H9 (cell line): ENCODE measurements at regions not wholly inside any gene's neighbourhood (a gene's known extent, or its start where the extent isn't known, plus 50 kb on each side); places are given as distances from the start of the nearest gene placed in this dataset.

Experiments
- DNase-seq: peaks from one replicate; pipeline ENCODE4 v3.0.0-alpha.2; 2017
- H2AFZ ChIP-seq: one replicate; pipeline ENCODE4 v1.6.1; 2013; ENCODE audit warnings: mild to moderate bottlenecking, low read length, control low read depth, moderate library complexity
- H2AK5ac ChIP-seq: 2 replicates; pipeline ENCODE4 v1.6.1; 2013; ENCODE audit warnings: low read length, control low read depth, mixed read lengths; ENCODE audit not compliant: insufficient read length
- H2BK120ac ChIP-seq: one replicate; pipeline ENCODE4 v1.6.1; 2013; ENCODE audit warnings: low read depth, mild to moderate bottlenecking, low read length, control low read depth, inconsistent platforms; ENCODE audit not compliant: poor library complexity, severe bottlenecking
- H2BK12ac ChIP-seq: 2 replicates; pipeline ENCODE4 v1.6.1; 2013; ENCODE audit warnings: low read length, control low read depth, mixed read lengths, low read depth; ENCODE audit not compliant: insufficient read length
- H2BK15ac ChIP-seq: 2 replicates; pipeline ENCODE4 v1.6.1; 2013; ENCODE audit warnings: low read depth, low read length, control low read depth
- H2BK20ac ChIP-seq: one replicate; pipeline ENCODE4 v1.6.1; 2013; ENCODE audit warnings: low read depth, mild to moderate bottlenecking, low read length, control low read depth, inconsistent platforms; ENCODE audit not compliant: poor library complexity, severe bottlenecking
- H2BK5ac ChIP-seq: 2 replicates; pipeline ENCODE4 v1.6.1; 2013; ENCODE audit warnings: low read length, control low read depth, mixed read lengths; ENCODE audit not compliant: insufficient read length
- H3K14ac ChIP-seq: 2 replicates; pipeline ENCODE4 v1.6.1; 2013; ENCODE audit warnings: low read length, control low read depth; ENCODE audit not compliant: insufficient read depth
- H3K18ac ChIP-seq: 2 replicates; pipeline ENCODE4 v1.6.1; 2013; ENCODE audit warnings: low read depth, mild to moderate bottlenecking, mixed read lengths, low read length, control low read depth; ENCODE audit not compliant: insufficient read length
- H3K23ac ChIP-seq: 2 replicates; pipeline ENCODE4 v1.6.1; 2013; ENCODE audit warnings: low read length, control low read depth, mixed read lengths, low read depth; ENCODE audit not compliant: insufficient read length
- H3K23me2 ChIP-seq: 2 replicates; pipeline ENCODE4 v1.6.1; 2013; ENCODE audit warnings: low read depth, mild to moderate bottlenecking, mixed read lengths, low read length, control low read depth; ENCODE audit not compliant: insufficient read length, poor library complexity, severe bottlenecking
- H3K27ac ChIP-seq: 2 replicates; pipeline ENCODE4 v1.5.1; 2013; ENCODE audit warnings: low read length, control low read depth, mixed read lengths, low read depth; ENCODE audit not compliant: insufficient read length
- H3K27me3 ChIP-seq: 2 replicates; pipeline ENCODE4 v1.6.1; 2013; ENCODE audit warnings: low read length, control low read depth, inconsistent platforms; ENCODE audit not compliant: insufficient read depth
- H3K4ac ChIP-seq: 2 replicates; pipeline ENCODE4 v1.6.1; 2013; ENCODE audit warnings: low read depth, mild to moderate bottlenecking, control low read depth, inconsistent platforms, low read length, moderate library complexity
- H3K4me1 ChIP-seq: 2 replicates; pipeline ENCODE4 v1.6.1; 2013; ENCODE audit warnings: low read length, control low read depth, inconsistent platforms; ENCODE audit not compliant: insufficient read depth
- H3K4me2 ChIP-seq: 2 replicates; pipeline ENCODE4 v1.6.1; 2013; ENCODE audit warnings: low read length, control low read depth, mixed read lengths; ENCODE audit not compliant: insufficient read length, insufficient read depth
- H3K56ac ChIP-seq: 2 replicates; pipeline ENCODE4 v1.6.1; 2013; ENCODE audit warnings: low read depth, mild to moderate bottlenecking, mixed read lengths, low read length, control low read depth; ENCODE audit not compliant: insufficient read length
- H3K79me1 ChIP-seq: 2 replicates; pipeline ENCODE4 v1.6.1; 2013; ENCODE audit warnings: low read depth, mild to moderate bottlenecking, moderate library complexity, low read length, control low read depth, inconsistent platforms; ENCODE audit not compliant: insufficient read depth, poor library complexity, severe bottlenecking
- H3K79me2 ChIP-seq: 2 replicates; pipeline ENCODE4 v1.6.1; 2013; ENCODE audit warnings: low read length, control low read depth, inconsistent platforms; ENCODE audit not compliant: insufficient read depth
- H3K9ac ChIP-seq: 2 replicates; pipeline ENCODE4 v1.6.1; 2013; ENCODE audit warnings: low read length, control low read depth, mixed read lengths; ENCODE audit not compliant: insufficient read length; ENCODE audit errors: extremely low read depth
- H3K9me3 ChIP-seq: one replicate; pipeline ENCODE4 v1.6.1; 2013; ENCODE audit warnings: low read depth, low read length, inconsistent platforms; ENCODE audit not compliant: control insufficient read depth
- H3T11ph ChIP-seq: one replicate; pipeline ENCODE4 v1.6.1; 2013; ENCODE audit warnings: mild to moderate bottlenecking, low read length, control low read depth, inconsistent platforms
- H4K20me1 ChIP-seq: one replicate; pipeline ENCODE4 v1.6.1; 2013; ENCODE audit not compliant: control insufficient read depth, insufficient read length, insufficient read depth
- H4K5ac ChIP-seq: 2 replicates; pipeline ENCODE4 v1.6.1; 2013; ENCODE audit warnings: low read depth, mild to moderate bottlenecking, mixed read lengths, low read length, control low read depth; ENCODE audit not compliant: insufficient read length
- H4K8ac ChIP-seq: replicated peaks from 2 replicates; pipeline ENCODE4 v1.6.1; 2013; ENCODE audit warnings: low read length, control low read depth, mixed read lengths, low read depth; ENCODE audit not compliant: insufficient read length
- H4K91ac ChIP-seq: 2 replicates; pipeline ENCODE4 v1.6.1; 2013; ENCODE audit warnings: low read depth, mild to moderate bottlenecking, moderate library complexity, mixed read lengths, low read length, control low read depth; ENCODE audit not compliant: insufficient read length
- H3K27ac Mint-ChIP-seq, 3 experiments: 2 replicates in 2 of 3; 3 replicates in 1 of 3; pipeline ENCODE4 v1.8.0; 2020 to 2021; ENCODE audit warnings: mixed read lengths in 3 of 3, mild to moderate bottlenecking in 1 of 3, moderate library complexity in 1 of 3
- H3K27me3 Mint-ChIP-seq: 2 replicates; pipeline ENCODE4 v1.8.0; 2021; ENCODE audit warnings: low read depth, mild to moderate bottlenecking, moderate library complexity, mixed read lengths
- H3K36me3 Mint-ChIP-seq, 3 experiments: 2 replicates in 2 of 3; 3 replicates in 1 of 3; pipeline ENCODE4 v1.8.0; 2020 to 2021; ENCODE audit warnings: low read depth in 3 of 3, mixed read lengths in 3 of 3; ENCODE audit not compliant: insufficient read depth in 1 of 3
- H3K4me1 Mint-ChIP-seq, 2 experiments: 2 replicates each; pipeline ENCODE4 v1.8.0; 2020; ENCODE audit warnings: mixed read lengths in 2 of 2
- H3K4me3 Mint-ChIP-seq, 2 experiments: 2 replicates in 1 of 2; 3 replicates in 1 of 2; pipeline ENCODE4 v1.8.0; 2020 to 2021; ENCODE audit warnings: mild to moderate bottlenecking in 2 of 2, mixed read lengths in 2 of 2, moderate library complexity in 1 of 2
- H3K9me3 Mint-ChIP-seq, 2 experiments: 2 replicates in 1 of 2; 3 replicates in 1 of 2; pipeline ENCODE4 v1.8.0; 2020; ENCODE audit warnings: mild to moderate bottlenecking in 2 of 2, mixed read lengths in 2 of 2, moderate library complexity in 1 of 2
- WGBS: extraction: QIAGEN DNeasy Blood & Tissue Kit; methylation state at CpG from one replicate; pipeline ENCODE4 v1.1.7; 2013; ENCODE audit warnings: missing lambda C conversion rate, low lambda C conversion rate, mixed read lengths; ENCODE audit not compliant: insufficient read length; ENCODE audit errors: extremely low coverage; 5-methylcytosine and 5-hydroxymethylcytosine counted together
- TF ChIP-seq, protein P1 (sequence below): fragments of 200-600 bp; sonication (generic); conservative IDR thresholded peaks from 3 replicates; pipeline ENCODE4 v1.8.0; 2021; ENCODE audit warnings: antibody characterized with exemption, mild to moderate bottlenecking

DNA sequence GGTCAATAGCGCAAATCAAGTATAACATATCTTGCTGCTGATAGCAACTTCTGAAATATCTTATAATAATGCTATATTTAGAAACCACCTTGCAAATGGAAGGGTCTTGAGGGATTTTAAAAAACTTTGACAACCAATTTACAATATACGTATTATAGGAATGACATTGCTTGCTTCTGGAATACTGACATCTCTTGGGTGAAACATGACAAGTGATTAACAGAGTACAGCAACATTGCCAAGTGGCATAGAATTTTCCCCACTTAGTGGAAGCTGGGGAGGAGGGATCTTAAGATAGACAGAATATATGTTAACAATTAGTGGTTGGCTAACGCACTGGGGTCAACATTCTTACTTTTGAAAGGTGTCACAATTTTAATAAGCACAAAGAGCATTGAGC is 133.6 kb upstream of the TMEFF2 start:
- Histone ChIP-seq H3K23me2 (no peaks in the 10 kb centered on the region), H3K56ac (no peak overlapping the region), H3K18ac (no peak overlapping the region), H3K4me1 (no peaks in the 10 kb centered on the region; the same call in 1 of the 2 replicates), H2BK15ac (no peak overlapping the region), H2BK120ac (no peak overlapping the region), H4K5ac (no peak overlapping the region), H3K4ac (no peak overlapping the region), H3K23ac (no peak overlapping the region), H3K27me3 (no peaks in the 10 kb centered on the region), H4K20me1 (no peaks in the 10 kb centered on the region), H3K9me3 (no peaks in the 10 kb centered on the region), H4K8ac (no peak overlapping the region), H3K27ac (no peak overlapping the region), H2BK5ac (no peak overlapping the region), H2AFZ (no peak overlapping the region), H3K14ac (no peak overlapping the region), H2AK5ac (no peak overlapping the region), H2BK12ac (no peak overlapping the region), H3K4me2 (no peak overlapping the region), H3K79me1 (no peaks in the 10 kb centered on the region), H3T11ph (no peak overlapping the region), H3K9ac (no peak overlapping the region), H3K79me2 (no peaks in the 10 kb centered on the region), H2BK20ac (no peak overlapping the region), H4K91ac (no peak overlapping the region)
- Mint-ChIP-seq H3K27me3 (no peaks in the 10 kb centered on the region), H3K27ac (no peak overlapping the region), H3K4me1 (no peaks in the 10 kb centered on the region), H3K36me3 (no peaks in the 10 kb centered on the region), H3K4me3 (no peak overlapping the region), H3K9me3 (no peaks in the 10 kb centered on the region)
- whole genome bisulfite sequencing, result no CpG with 5 or more reads among the region's 3 CpGs
- DNase-seq, result no peak
- TF ChIP-seq, protein P1, sequence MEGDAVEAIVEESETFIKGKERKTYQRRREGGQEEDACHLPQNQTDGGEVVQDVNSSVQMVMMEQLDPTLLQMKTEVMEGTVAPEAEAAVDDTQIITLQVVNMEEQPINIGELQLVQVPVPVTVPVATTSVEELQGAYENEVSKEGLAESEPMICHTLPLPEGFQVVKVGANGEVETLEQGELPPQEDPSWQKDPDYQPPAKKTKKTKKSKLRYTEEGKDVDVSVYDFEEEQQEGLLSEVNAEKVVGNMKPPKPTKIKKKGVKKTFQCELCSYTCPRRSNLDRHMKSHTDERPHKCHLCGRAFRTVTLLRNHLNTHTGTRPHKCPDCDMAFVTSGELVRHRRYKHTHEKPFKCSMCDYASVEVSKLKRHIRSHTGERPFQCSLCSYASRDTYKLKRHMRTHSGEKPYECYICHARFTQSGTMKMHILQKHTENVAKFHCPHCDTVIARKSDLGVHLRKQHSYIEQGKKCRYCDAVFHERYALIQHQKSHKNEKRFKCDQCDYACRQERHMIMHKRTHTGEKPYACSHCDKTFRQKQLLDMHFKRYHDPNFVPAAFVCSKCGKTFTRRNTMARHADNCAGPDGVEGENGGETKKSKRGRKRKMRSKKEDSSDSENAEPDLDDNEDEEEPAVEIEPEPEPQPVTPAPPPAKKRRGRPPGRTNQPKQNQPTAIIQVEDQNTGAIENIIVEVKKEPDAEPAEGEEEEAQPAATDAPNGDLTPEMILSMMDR, result no peak
